ENCODE measurements at regions not wholly inside any gene's neighbourhood (a gene's known extent, or its start where the extent isn't known, plus 50 kb on each side); places are given as distances from the start of the nearest gene placed in this dataset.

- TF ChIP-seq POLR2AphosphoS5 (IDR thresholded peaks at IDR 0.05; ENCODE audit: control insufficient read depth, insufficient read depth, low read depth, low read length) (no peak), SIRT6 (IDR thresholded peaks at IDR 0.05; ENCODE audit: low read depth, low read length) (no peak), MCM5 (IDR thresholded peaks at IDR 0.05; ENCODE audit: low read depth) (no peak)
These were observed 712.8 kb downstream of the CD109 start (continued) for GRCh38 chr6:74408844-74409243.

DNA sequence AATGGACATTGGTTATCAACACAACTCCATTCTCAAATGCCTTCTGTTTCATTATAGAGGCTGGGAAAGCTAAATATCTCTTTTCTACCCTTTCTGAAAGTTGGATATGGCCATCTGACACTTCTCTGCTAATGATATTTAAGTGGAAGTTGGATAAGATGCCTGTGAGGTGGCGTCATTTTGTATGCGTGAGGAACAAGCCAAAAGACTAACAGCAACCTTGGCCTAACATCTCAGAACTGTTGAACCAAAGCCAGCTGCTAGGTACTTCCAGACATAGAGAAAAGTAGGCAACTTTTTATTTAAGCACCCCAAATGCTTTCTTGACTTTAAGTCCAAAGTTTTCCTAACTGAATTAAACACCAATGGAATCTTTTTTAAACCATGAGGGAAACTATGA lies 708.4 kb downstream of the CD109 start:
- in situ Hi-C loops (cut with MboI): no loop called here
- FAIRE-seq: no peak
- H3K27me3 ChIP-seq (ENCODE audit: control insufficient read depth in 2 of 2, insufficient read depth in 2 of 2, low read length in 2 of 2): no peaks in the 10 kb centered on the region

More for the DNA sequence above, 708.4 kb downstream of the CD109 start:
- Histone ChIP-seq H2AFZ (ENCODE audit: low read depth, low read length) (no peak overlapping the region), H3K9ac (ENCODE audit: insufficient read depth in 1 of 2, low read depth in 2 of 2, low read length in 2 of 2) (no peak overlapping the region), H3K4me2 (ENCODE audit: insufficient read depth, low read length) (no peak overlapping the region), H3K79me2 (ENCODE audit: control insufficient read depth, insufficient read depth, low read length) (no peaks in the 10 kb centered on the region), H3K9me1 (ENCODE audit: control insufficient read depth, insufficient read depth, low read length) (no peaks in the 10 kb centered on the region), H4K20me1 (replicated peaks; ENCODE audit: control insufficient read depth, insufficient read depth, low read length) (no peaks in the 10 kb centered on the region), H3K4me3 (no peak overlapping the region), H3K9me3 (replicated peaks; ENCODE audit: control insufficient read depth, insufficient read depth, low read depth, low read length) (no peaks in the 10 kb centered on the region), H3K27ac (ENCODE audit: extremely low read depth, low read depth, low read length) (no peak overlapping the region), H3K4me1 (replicated peaks in 1 of 2; ENCODE audit: control insufficient read depth in 2 of 2, insufficient read depth in 2 of 2, low read length in 2 of 2) (no peaks in the 10 kb centered on the region), H3K36me3 (ENCODE audit: control insufficient read depth, insufficient read depth, low read length) (no peaks in the 10 kb centered on the region)
- DNase-seq (ENCODE audit: extremely low read depth in 1 of 4, low spot score in 3 of 4) (no peak), ATAC-seq (no peak)
- intact Hi-C loops (cut with micrococcal nuclease): no loop called here
- BruUV-seq (replicated peaks): no TSS peak
- ChIA-PET CTCF (ENCODE audit: low intra/inter-chr PET ratio) (no interaction called here), POLR2A (no interaction called here)
- 3% methylated on average over 2 of the region's 2 CpGs for WGBS (ENCODE audit: insufficient coverage, low coverage, missing lambda C conversion rate)
- no peak for TF ChIP-seq ZNF717 (CRISPR knock-in tag; IDR thresholded peaks at IDR 0.05)
- no peak for TF ChIP-seq HNRNPLL (IDR thresholded peaks at IDR 0.05; ENCODE audit: low read depth, low read length, poor library complexity, severe bottlenecking)
- TF ChIP-seq MBD2 (IDR thresholded peaks at IDR 0.05; ENCODE audit: borderline replicate concordance, low read depth): no peak
- TF ChIP-seq, protein P1, sequence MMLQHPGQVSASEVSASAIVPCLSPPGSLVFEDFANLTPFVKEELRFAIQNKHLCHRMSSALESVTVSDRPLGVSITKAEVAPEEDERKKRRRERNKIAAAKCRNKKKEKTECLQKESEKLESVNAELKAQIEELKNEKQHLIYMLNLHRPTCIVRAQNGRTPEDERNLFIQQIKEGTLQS (IDR thresholded peaks at IDR 0.05): no peak
- TF ChIP-seq, protein P1 (CRISPR knock-in tag; conservative IDR thresholded peaks at IDR 0.05): no peak
- no peak for TF ChIP-seq ZNF311 (CRISPR knock-in tag; IDR thresholded peaks at IDR 0.05)
- TF ChIP-seq, protein P2, sequence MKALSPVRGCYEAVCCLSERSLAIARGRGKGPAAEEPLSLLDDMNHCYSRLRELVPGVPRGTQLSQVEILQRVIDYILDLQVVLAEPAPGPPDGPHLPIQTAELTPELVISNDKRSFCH (CRISPR knock-in tag; IDR thresholded peaks at IDR 0.05): no peak
- TF ChIP-seq, protein P2 (tag; IDR thresholded peaks at IDR 0.05): no peak
- TF ChIP-seq NRF1 (conservative IDR thresholded peaks at IDR 0.05 in 1 of 2, IDR thresholded peaks at IDR 0.05 in 1 of 2): no peak

Measured in K562 (cell line).